KG1 (cell line): ENCODE measurements at regions not wholly inside any gene's neighbourhood (a gene's known extent, or its start where the extent isn't known, plus 50 kb on each side); places are given as distances from the start of the nearest gene placed in this dataset.
"Not testable (repeated sequence)": the region's sequence is repeated elsewhere in the genome, so short reads cannot be mapped to it uniquely, and the experiment has no call there.

Experiments
- DNase-seq: peaks from one replicate; lab custom pipeline; 2025; lab: John Stamatoyannopoulos, UW

GRCh38 chr1:214143006-214143992 lies 137.7 kb upstream of the SMYD2 start:
- no peak for DNase-seq

GRCh38 chr1:214144521-214144920 lies 136.4 kb upstream of the SMYD2 start:
- DNase-seq = not testable (repeated sequence)

- no peak for DNase-seq
These were observed 134.4 kb upstream of the SMYD2 start for GRCh38 chr1:214146523-214146922.

GRCh38 chr1:214154596-214155292 lies 126.2 kb upstream of the SMYD2 start:
- DNase-seq = no peak

GRCh38 chr1:214155987-214156625 lies 124.9 kb upstream of the SMYD2 start:
- DNase-seq = no peak

GRCh38 chr1:214164173-214164572 lies 116.8 kb upstream of the SMYD2 start:
- DNase-seq = no peak

GRCh38 chr1:214165850-214166374 lies 115.0 kb upstream of the SMYD2 start:
- no peak for DNase-seq

GRCh38 chr1:214174508-214175199 lies 106.3 kb upstream of the SMYD2 start:
- DNase-seq = no peak

GRCh38 chr1:214178102-214178501 lies 102.9 kb upstream of the SMYD2 start:
- no peak for DNase-seq

GRCh38 chr1:214184992-214185391 lies 96.0 kb upstream of the SMYD2 start:
- no peak for DNase-seq

- DNase-seq = no peak
These were observed 94.7 kb upstream of the SMYD2 start for GRCh38 chr1:214186103-214186824.

GRCh38 chr1:214187121-214187900 lies 93.6 kb upstream of the SMYD2 start:
- no peak for DNase-seq

- no peak for DNase-seq
These were observed 93.0 kb upstream of the SMYD2 start for GRCh38 chr1:214187933-214188332.

- no peak for DNase-seq
These were observed 92.1 kb upstream of the SMYD2 start for GRCh38 chr1:214188835-214189234.

- no peak for DNase-seq
These were observed 87.9 kb upstream of the SMYD2 start for GRCh38 chr1:214192825-214193643.

GRCh38 chr1:214193691-214194090 lies 87.3 kb upstream of the SMYD2 start:
- no peak for DNase-seq

- no peak for DNase-seq
These were observed 82.4 kb upstream of the SMYD2 start for GRCh38 chr1:214198571-214198970.

- DNase-seq = no peak
These were observed 81.4 kb upstream of the SMYD2 start for GRCh38 chr1:214199585-214199984.

GRCh38 chr1:214202992-214203391 lies 78.0 kb upstream of the SMYD2 start:
- DNase-seq = no peak
